ENCODE measurements at regions not wholly inside any gene's neighbourhood (a gene's known extent, or its start where the extent isn't known, plus 50 kb on each side); places are given as distances from the start of the nearest gene placed in this dataset.

- Histone ChIP-seq H3K27ac (ENCODE audit: low read depth, low read length) (no peak overlapping the region), H3K79me2 (ENCODE audit: insufficient read depth, low read length) (no peaks in the 10 kb centered on the region), H3K36me3 (ENCODE audit: control insufficient read depth in 1 of 2, insufficient read depth in 2 of 2, low read length in 2 of 2) (no peaks in the 10 kb centered on the region), H3K4me1 (ENCODE audit: control insufficient read depth in 1 of 2, insufficient read depth in 2 of 2, low read length in 2 of 2) (no peaks in the 10 kb centered on the region), H2AFZ (ENCODE audit: low read depth, low read length, poor library complexity, severe bottlenecking) (no peak overlapping the region), H3K9ac (ENCODE audit: low read length) (no peak overlapping the region), H3K4me3 (replicated peaks in 1 of 2; ENCODE audit: low read depth in 1 of 2, low read length in 2 of 2) (no peak overlapping the region), H3K4me2 (ENCODE audit: low read length) (no peak overlapping the region), H3K27me3 (ENCODE audit: insufficient read depth, low read length) (no peaks in the 10 kb centered on the region), H3K9me3 (ENCODE audit: control insufficient read depth in 1 of 2, insufficient read depth in 1 of 2, low read depth in 1 of 2, low read length in 2 of 2) (no peaks in the 10 kb centered on the region), H4K20me1 (ENCODE audit: insufficient read depth) (no peaks in the 10 kb centered on the region), H3K9me2 (ENCODE audit: insufficient read depth) (no peaks in the 10 kb centered on the region)
- DNase-seq (ENCODE audit: low read depth, low spot score) = no peak
- no TSS peak for BruUV-seq (replicated peaks)
- CTCF ChIA-PET = no interaction called here
- POLR2A ChIA-PET = no interaction called here
- no peak for TF ChIP-seq REST (IDR thresholded peaks at IDR 0.05; ENCODE audit: low read depth)
- ATAC-seq = no peak
- RAD21 ChIA-PET (ENCODE audit: low non-redundant PET in 1 of 2, low total read pairs in 2 of 2, uncharacterized antibody in 2 of 2, unreplicated experiment in 2 of 2) = no interaction called here
- intact Hi-C loops (cut with micrococcal nuclease) = no loop called here
Observed at GRCh38 chr1:64388336-64388735, 81.6 kb upstream of the CACHD1 start.

- no peaks in the 10 kb centered on the region for H3K36me3 ChIP-seq (ENCODE audit: control insufficient read depth in 1 of 2, insufficient read depth in 2 of 2, low read length in 2 of 2)
- H3K4me3 ChIP-seq (replicated peaks in 1 of 2; ENCODE audit: low read depth in 1 of 2, low read length in 2 of 2) = no peak overlapping the region
- intact Hi-C loops (cut with micrococcal nuclease) = no loop called here
- no peak overlapping the region for H3K9ac ChIP-seq (ENCODE audit: low read length)
- no peaks in the 10 kb centered on the region for H3K79me2 ChIP-seq (ENCODE audit: insufficient read depth, low read length)
- DNase-seq (ENCODE audit: low read depth, low spot score) (no peak), ATAC-seq (no peak)
- ChIA-PET CTCF (no interaction called here), RAD21 (ENCODE audit: low non-redundant PET in 1 of 2, low total read pairs in 2 of 2, uncharacterized antibody in 2 of 2, unreplicated experiment in 2 of 2) (no interaction called here), POLR2A (no interaction called here)
- BruUV-seq (replicated peaks) = no TSS peak
- no peaks in the 10 kb centered on the region for H3K9me2 ChIP-seq (ENCODE audit: insufficient read depth)
- no peaks in the 10 kb centered on the region for H4K20me1 ChIP-seq (ENCODE audit: insufficient read depth)
- no peaks in the 10 kb centered on the region for H3K4me1 ChIP-seq (ENCODE audit: control insufficient read depth in 1 of 2, insufficient read depth in 2 of 2, low read length in 2 of 2)
- no peaks in the 10 kb centered on the region for H3K9me3 ChIP-seq (ENCODE audit: control insufficient read depth in 1 of 2, insufficient read depth in 1 of 2, low read depth in 1 of 2, low read length in 2 of 2)
- no peak overlapping the region for H3K4me2 ChIP-seq (ENCODE audit: low read length)
- H2AFZ ChIP-seq (ENCODE audit: low read depth, low read length, poor library complexity, severe bottlenecking) = no peak overlapping the region
- H3K27ac ChIP-seq (ENCODE audit: low read depth, low read length) = no peak overlapping the region
- H3K27me3 ChIP-seq (ENCODE audit: insufficient read depth, low read length) = no peaks in the 10 kb centered on the region
- no peak for TF ChIP-seq ZNF274 (IDR thresholded peaks at IDR 0.05; ENCODE audit: low read depth, low read length)
- no peak for TF ChIP-seq CBX3 (IDR thresholded peaks at IDR 0.05; ENCODE audit: low read depth)
- TF ChIP-seq SIN3A (IDR thresholded peaks at IDR 0.05; ENCODE audit: low read depth) = no peak
- TF ChIP-seq CEBPB (IDR thresholded peaks at IDR 0.05; ENCODE audit: low read depth) = no peak
- no peak for TF ChIP-seq CTCF (IDR thresholded peaks at IDR 0.05 in 2 of 3, conservative IDR thresholded peaks at IDR 0.05 in 1 of 3; ENCODE audit: borderline replicate concordance in 1 of 3, insufficient read depth in 1 of 3, low read depth in 2 of 3, low read length in 2 of 3)
- no peak for TF ChIP-seq POLR2AphosphoS5 (IDR thresholded peaks at IDR 0.05; ENCODE audit: low read depth, low read length)
- TF ChIP-seq POLR2A (IDR thresholded peaks at IDR 0.05; ENCODE audit: borderline replicate concordance, extremely low read depth, insufficient read depth, insufficient read length) = no peak
- TF ChIP-seq ZBTB33 (IDR thresholded peaks at IDR 0.05; ENCODE audit: extremely low read depth, insufficient replicate concordance, low read length) = no peak
Observed at GRCh38 chr1:64392109-64392508, 77.8 kb upstream of the CACHD1 start.
